Neural cell (in vitro differentiated cells): ENCODE measurements at regions not wholly inside any gene's neighbourhood (a gene's known extent, or its start where the extent isn't known, plus 50 kb on each side); places are given as distances from the start of the nearest gene placed in this dataset.
"Not testable (repeated sequence)": the region's sequence is repeated elsewhere in the genome, so short reads cannot be mapped to it uniquely, and the experiment has no call there.

Experiments used
- EP300 ChIP-seq: fragments of 450-650 bp; conservative IDR thresholded peaks from 2 replicates; pipeline ENCODE4 v1.6.1; 2014; ENCODE audit warnings: antibody characterized with exemption, mild to moderate bottlenecking, moderate library complexity; ENCODE audit not compliant: poor library complexity, severe bottlenecking
- TF ChIP-seq, protein P1 (sequence below): fragments of 450-650 bp; IDR thresholded peaks from 2 replicates; pipeline ENCODE4 v1.5.1; 2014; ENCODE audit warnings: antibody characterized with exemption, mild to moderate bottlenecking, moderate library complexity; ENCODE audit not compliant: poor library complexity, severe bottlenecking

DNA sequence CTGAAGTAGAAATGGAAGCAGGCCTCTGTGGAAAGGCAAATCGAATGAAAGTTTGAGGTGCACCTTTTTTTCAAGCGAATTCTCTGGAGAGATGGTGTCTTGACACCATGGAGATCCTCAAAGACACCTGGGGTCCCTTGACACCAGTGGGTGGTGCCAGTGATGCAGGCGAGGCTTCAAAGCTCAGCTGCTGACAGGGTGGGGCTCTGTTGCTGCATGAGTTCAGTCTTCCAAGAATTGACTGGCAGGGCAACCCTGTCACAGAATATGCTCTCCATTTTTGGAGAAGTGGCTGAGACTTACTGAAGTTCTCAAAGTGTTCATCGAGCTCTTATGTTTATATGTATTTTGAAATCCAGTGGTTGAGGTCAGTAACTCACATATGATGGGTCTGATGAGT, 1741.6 kb downstream of the SPATA31A7 start:
- not testable (repeated sequence) for TF ChIP-seq EP300
- TF ChIP-seq, protein P1, sequence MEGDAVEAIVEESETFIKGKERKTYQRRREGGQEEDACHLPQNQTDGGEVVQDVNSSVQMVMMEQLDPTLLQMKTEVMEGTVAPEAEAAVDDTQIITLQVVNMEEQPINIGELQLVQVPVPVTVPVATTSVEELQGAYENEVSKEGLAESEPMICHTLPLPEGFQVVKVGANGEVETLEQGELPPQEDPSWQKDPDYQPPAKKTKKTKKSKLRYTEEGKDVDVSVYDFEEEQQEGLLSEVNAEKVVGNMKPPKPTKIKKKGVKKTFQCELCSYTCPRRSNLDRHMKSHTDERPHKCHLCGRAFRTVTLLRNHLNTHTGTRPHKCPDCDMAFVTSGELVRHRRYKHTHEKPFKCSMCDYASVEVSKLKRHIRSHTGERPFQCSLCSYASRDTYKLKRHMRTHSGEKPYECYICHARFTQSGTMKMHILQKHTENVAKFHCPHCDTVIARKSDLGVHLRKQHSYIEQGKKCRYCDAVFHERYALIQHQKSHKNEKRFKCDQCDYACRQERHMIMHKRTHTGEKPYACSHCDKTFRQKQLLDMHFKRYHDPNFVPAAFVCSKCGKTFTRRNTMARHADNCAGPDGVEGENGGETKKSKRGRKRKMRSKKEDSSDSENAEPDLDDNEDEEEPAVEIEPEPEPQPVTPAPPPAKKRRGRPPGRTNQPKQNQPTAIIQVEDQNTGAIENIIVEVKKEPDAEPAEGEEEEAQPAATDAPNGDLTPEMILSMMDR: not testable (repeated sequence)
